H9 (cell line): ENCODE measurements at regions not wholly inside any gene's neighbourhood (a gene's known extent, or its start where the extent isn't known, plus 50 kb on each side); places are given as distances from the start of the nearest gene placed in this dataset.

Source experiments
- DNase-seq: peaks from one replicate; pipeline ENCODE4 v3.0.0-alpha.2; 2017
- H2AFZ ChIP-seq: one replicate; pipeline ENCODE4 v1.6.1; 2013; ENCODE audit warnings: mild to moderate bottlenecking, low read length, control low read depth, moderate library complexity
- H2AK5ac ChIP-seq: 2 replicates; pipeline ENCODE4 v1.6.1; 2013; ENCODE audit warnings: low read length, control low read depth, mixed read lengths; ENCODE audit not compliant: insufficient read length
- H2BK120ac ChIP-seq: one replicate; pipeline ENCODE4 v1.6.1; 2013; ENCODE audit warnings: low read depth, mild to moderate bottlenecking, low read length, control low read depth, inconsistent platforms; ENCODE audit not compliant: poor library complexity, severe bottlenecking
- H2BK12ac ChIP-seq: 2 replicates; pipeline ENCODE4 v1.6.1; 2013; ENCODE audit warnings: low read length, control low read depth, mixed read lengths, low read depth; ENCODE audit not compliant: insufficient read length
- H2BK15ac ChIP-seq: 2 replicates; pipeline ENCODE4 v1.6.1; 2013; ENCODE audit warnings: low read depth, low read length, control low read depth
- H2BK20ac ChIP-seq: one replicate; pipeline ENCODE4 v1.6.1; 2013; ENCODE audit warnings: low read depth, mild to moderate bottlenecking, low read length, control low read depth, inconsistent platforms; ENCODE audit not compliant: poor library complexity, severe bottlenecking
- H2BK5ac ChIP-seq: 2 replicates; pipeline ENCODE4 v1.6.1; 2013; ENCODE audit warnings: low read length, control low read depth, mixed read lengths; ENCODE audit not compliant: insufficient read length
- H3K14ac ChIP-seq: 2 replicates; pipeline ENCODE4 v1.6.1; 2013; ENCODE audit warnings: low read length, control low read depth; ENCODE audit not compliant: insufficient read depth
- H3K18ac ChIP-seq: 2 replicates; pipeline ENCODE4 v1.6.1; 2013; ENCODE audit warnings: low read depth, mild to moderate bottlenecking, mixed read lengths, low read length, control low read depth; ENCODE audit not compliant: insufficient read length
- H3K23ac ChIP-seq: 2 replicates; pipeline ENCODE4 v1.6.1; 2013; ENCODE audit warnings: low read length, control low read depth, mixed read lengths, low read depth; ENCODE audit not compliant: insufficient read length
- H3K23me2 ChIP-seq: 2 replicates; pipeline ENCODE4 v1.6.1; 2013; ENCODE audit warnings: low read depth, mild to moderate bottlenecking, mixed read lengths, low read length, control low read depth; ENCODE audit not compliant: insufficient read length, poor library complexity, severe bottlenecking
- H3K27ac ChIP-seq: 2 replicates; pipeline ENCODE4 v1.5.1; 2013; ENCODE audit warnings: low read length, control low read depth, mixed read lengths, low read depth; ENCODE audit not compliant: insufficient read length
- H3K27me3 ChIP-seq: 2 replicates; pipeline ENCODE4 v1.6.1; 2013; ENCODE audit warnings: low read length, control low read depth, inconsistent platforms; ENCODE audit not compliant: insufficient read depth
- H3K4ac ChIP-seq: 2 replicates; pipeline ENCODE4 v1.6.1; 2013; ENCODE audit warnings: low read depth, mild to moderate bottlenecking, control low read depth, inconsistent platforms, low read length, moderate library complexity
- H3K4me1 ChIP-seq: 2 replicates; pipeline ENCODE4 v1.6.1; 2013; ENCODE audit warnings: low read length, control low read depth, inconsistent platforms; ENCODE audit not compliant: insufficient read depth
- H3K4me2 ChIP-seq: 2 replicates; pipeline ENCODE4 v1.6.1; 2013; ENCODE audit warnings: low read length, control low read depth, mixed read lengths; ENCODE audit not compliant: insufficient read length, insufficient read depth
- H3K56ac ChIP-seq: 2 replicates; pipeline ENCODE4 v1.6.1; 2013; ENCODE audit warnings: low read depth, mild to moderate bottlenecking, mixed read lengths, low read length, control low read depth; ENCODE audit not compliant: insufficient read length
- H3K79me1 ChIP-seq: 2 replicates; pipeline ENCODE4 v1.6.1; 2013; ENCODE audit warnings: low read depth, mild to moderate bottlenecking, moderate library complexity, low read length, control low read depth, inconsistent platforms; ENCODE audit not compliant: insufficient read depth, poor library complexity, severe bottlenecking
- H3K79me2 ChIP-seq: 2 replicates; pipeline ENCODE4 v1.6.1; 2013; ENCODE audit warnings: low read length, control low read depth, inconsistent platforms; ENCODE audit not compliant: insufficient read depth
- H3K9ac ChIP-seq: 2 replicates; pipeline ENCODE4 v1.6.1; 2013; ENCODE audit warnings: low read length, control low read depth, mixed read lengths; ENCODE audit not compliant: insufficient read length; ENCODE audit errors: extremely low read depth
- H3K9me3 ChIP-seq: one replicate; pipeline ENCODE4 v1.6.1; 2013; ENCODE audit warnings: low read depth, low read length, inconsistent platforms; ENCODE audit not compliant: control insufficient read depth
- H3T11ph ChIP-seq: one replicate; pipeline ENCODE4 v1.6.1; 2013; ENCODE audit warnings: mild to moderate bottlenecking, low read length, control low read depth, inconsistent platforms
- H4K20me1 ChIP-seq: one replicate; pipeline ENCODE4 v1.6.1; 2013; ENCODE audit not compliant: control insufficient read depth, insufficient read length, insufficient read depth
- H4K5ac ChIP-seq: 2 replicates; pipeline ENCODE4 v1.6.1; 2013; ENCODE audit warnings: low read depth, mild to moderate bottlenecking, mixed read lengths, low read length, control low read depth; ENCODE audit not compliant: insufficient read length
- H4K8ac ChIP-seq: replicated peaks from 2 replicates; pipeline ENCODE4 v1.6.1; 2013; ENCODE audit warnings: low read length, control low read depth, mixed read lengths, low read depth; ENCODE audit not compliant: insufficient read length
- H4K91ac ChIP-seq: 2 replicates; pipeline ENCODE4 v1.6.1; 2013; ENCODE audit warnings: low read depth, mild to moderate bottlenecking, moderate library complexity, mixed read lengths, low read length, control low read depth; ENCODE audit not compliant: insufficient read length
- H3K27ac Mint-ChIP-seq, 3 experiments: 2 replicates in 2 of 3; 3 replicates in 1 of 3; pipeline ENCODE4 v1.8.0; 2020 to 2021; ENCODE audit warnings: mixed read lengths in 3 of 3, mild to moderate bottlenecking in 1 of 3, moderate library complexity in 1 of 3
- H3K27me3 Mint-ChIP-seq: 2 replicates; pipeline ENCODE4 v1.8.0; 2021; ENCODE audit warnings: low read depth, mild to moderate bottlenecking, moderate library complexity, mixed read lengths
- H3K36me3 Mint-ChIP-seq, 3 experiments: 2 replicates in 2 of 3; 3 replicates in 1 of 3; pipeline ENCODE4 v1.8.0; 2020 to 2021; ENCODE audit warnings: low read depth in 3 of 3, mixed read lengths in 3 of 3; ENCODE audit not compliant: insufficient read depth in 1 of 3
- H3K4me1 Mint-ChIP-seq, 2 experiments: 2 replicates each; pipeline ENCODE4 v1.8.0; 2020; ENCODE audit warnings: mixed read lengths in 2 of 2
- H3K4me3 Mint-ChIP-seq, 2 experiments: 2 replicates in 1 of 2; 3 replicates in 1 of 2; pipeline ENCODE4 v1.8.0; 2020 to 2021; ENCODE audit warnings: mild to moderate bottlenecking in 2 of 2, mixed read lengths in 2 of 2, moderate library complexity in 1 of 2
- H3K9me3 Mint-ChIP-seq, 2 experiments: 2 replicates in 1 of 2; 3 replicates in 1 of 2; pipeline ENCODE4 v1.8.0; 2020; ENCODE audit warnings: mild to moderate bottlenecking in 2 of 2, mixed read lengths in 2 of 2, moderate library complexity in 1 of 2
- CTCF ChIP-seq: fragments of 200-600 bp; sonication (generic); conservative IDR thresholded peaks from 3 replicates; pipeline ENCODE4 v1.8.0; 2021; ENCODE audit warnings: antibody characterized with exemption, mild to moderate bottlenecking
- WGBS: extraction: QIAGEN DNeasy Blood & Tissue Kit; methylation state at CpG from one replicate; pipeline ENCODE4 v1.1.7; 2013; ENCODE audit warnings: missing lambda C conversion rate, low lambda C conversion rate, mixed read lengths; ENCODE audit not compliant: insufficient read length; ENCODE audit errors: extremely low coverage; 5-methylcytosine and 5-hydroxymethylcytosine counted together

- no peak overlapping the region for H2AK5ac ChIP-seq
- H3K4me1 ChIP-seq = no peaks in the 10 kb centered on the region
- no peaks in the 10 kb centered on the region for H3K4me1 Mint-ChIP-seq
- no peaks in the 10 kb centered on the region for H3K36me3 Mint-ChIP-seq
- no peak overlapping the region for H3K27ac Mint-ChIP-seq
- peaks cover 3% of the 10 kb centered on the region; the same call in 1 of the 2 replicates for H3K27me3 Mint-ChIP-seq
- no peak overlapping the region for H3K4me2 ChIP-seq
- H3K23me2 ChIP-seq = no peaks in the 10 kb centered on the region
- WGBS = no CpG with 5 or more reads among the region's 4 CpGs
- H3K4me3 Mint-ChIP-seq = no peak overlapping the region
- no peak overlapping the region for H3K14ac ChIP-seq
- no peak overlapping the region for H2BK5ac ChIP-seq
- no peaks in the 10 kb centered on the region for H3K9me3 ChIP-seq
- H4K5ac ChIP-seq = no peak overlapping the region
- no peak overlapping the region for H2BK12ac ChIP-seq
- no peak overlapping the region for H2AFZ ChIP-seq
- H3K27me3 ChIP-seq = no peaks in the 10 kb centered on the region
- H2BK120ac ChIP-seq = no peak overlapping the region
- H3K9ac ChIP-seq = no peak overlapping the region
- H3K4ac ChIP-seq = no peak overlapping the region
- no peak overlapping the region for H2BK15ac ChIP-seq
- no peaks in the 10 kb centered on the region for H3K79me2 ChIP-seq
- H3K18ac ChIP-seq = no peak overlapping the region
- H4K91ac ChIP-seq = no peak overlapping the region
- H3K27ac ChIP-seq = no peak overlapping the region
- H3K9me3 Mint-ChIP-seq = peaks cover 0 to 6% of the 10 kb centered on the region in 2 experiments; a peak in 3 of 5 replicates
- H4K8ac ChIP-seq = no peak overlapping the region
- no peak for TF ChIP-seq CTCF
- no peaks in the 10 kb centered on the region for H3K79me1 ChIP-seq
- no peak overlapping the region for H3K56ac ChIP-seq
- H3T11ph ChIP-seq = no peak overlapping the region
- no peak overlapping the region for H3K23ac ChIP-seq
- no peak overlapping the region for H2BK20ac ChIP-seq
- no peaks in the 10 kb centered on the region for H4K20me1 ChIP-seq
- no peak for DNase-seq
Measured at GRCh38 chr9:1804128-1804865, 210.8 kb upstream of the SMARCA2 start.
